Ovary (tissue), 7 donors: ENCODE measurements at regions not wholly inside any gene's neighbourhood (a gene's known extent, or its start where the extent isn't known, plus 50 kb on each side); places are given as distances from the start of the nearest gene placed in this dataset.

ENCODE experiments used
- DNase-seq, 5 donors: peaks; one replicate each; pipeline ENCODE4 v3.0.0-alpha.2; 2019 to 2020
- H3K27ac ChIP-seq, 2 donors: fragments of 200-600 bp; one replicate each; pipeline versions ENCODE4 v1.5.1 to v1.8.0; 2019 to 2022
- H3K27me3 ChIP-seq: fragments of 200-600 bp; one replicate; pipeline ENCODE4 v1.8.0; 2022
- H3K36me3 ChIP-seq: fragments of 200-600 bp; sonication (generic); one replicate; pipeline ENCODE4 v1.5.1; 2019
- H3K4me1 ChIP-seq: one replicate; pipeline ENCODE4 v1.8.1; 2013; ENCODE audit warnings: mild to moderate bottlenecking, moderate library complexity; ENCODE audit not compliant: insufficient read depth
- H3K4me3 ChIP-seq: fragments of 200-600 bp; sonication (generic); one replicate; pipeline ENCODE4 v1.5.1; 2017
- H3K9me3 ChIP-seq, 2 donors: fragments of 200-600 bp in 1 of 2; sonication (generic) in 1 of 2; one replicate each; pipeline versions ENCODE4 v1.5.1 to v1.8.1; 2013 to 2019; ENCODE audit warnings: mild to moderate bottlenecking in 1 of 2, moderate library complexity in 1 of 2
- EP300 ChIP-seq: sonication (generic); formaldehyde crosslinking; IDR thresholded peaks from one replicate; pipeline ENCODE4 v1.6.1; 2017; ENCODE audit warnings: antibody characterized with exemption
- POLR2A ChIP-seq: fragments of 450-650 bp; IDR thresholded peaks from one replicate; pipeline ENCODE4 v1.6.1; 2017; ENCODE audit warnings: antibody characterized with exemption, mild to moderate bottlenecking, moderate library complexity
- WGBS, 3 donors: extraction: QIAGEN DNeasy Blood & Tissue Kit in 1 of 3; methylation state at CpG; one replicate each; pipeline versions ENCODE4 v1.1.5 to v1.1.7; 2013 to 2017; 5-methylcytosine and 5-hydroxymethylcytosine counted together
- intact Hi-C, 4 donors: fragments of 100-400 bp; cut with DNase I; formaldehyde crosslinking; loops; one replicate each; pipeline versions ENCODE4 v1.11.0 to v1.15.1; 2022 to 2023
- TF ChIP-seq, protein P1 (sequence below), 3 donors: fragments of 450-650 bp in 2 of 3; fragments of 200-600 bp in 1 of 3; IDR thresholded peaks; one replicate each; pipeline versions ENCODE4 v1.5.1 to v1.8.0; 2016 to 2022; ENCODE audit warnings: antibody characterized with exemption in 3 of 3, mild to moderate bottlenecking in 1 of 3
- donor health status: DM: no; HTN: no; CAD: no; lungs with moderate emphysema.
- donor health status: DM: no; HTN: no; CAD: no.
- donor health status: Bipolar disorder and iron deficiency.
- donor health status: DM: no; HTN: no; CAD: no.
- donor health status: DM: yes; HTN: yes; CAD: no.

DNA sequence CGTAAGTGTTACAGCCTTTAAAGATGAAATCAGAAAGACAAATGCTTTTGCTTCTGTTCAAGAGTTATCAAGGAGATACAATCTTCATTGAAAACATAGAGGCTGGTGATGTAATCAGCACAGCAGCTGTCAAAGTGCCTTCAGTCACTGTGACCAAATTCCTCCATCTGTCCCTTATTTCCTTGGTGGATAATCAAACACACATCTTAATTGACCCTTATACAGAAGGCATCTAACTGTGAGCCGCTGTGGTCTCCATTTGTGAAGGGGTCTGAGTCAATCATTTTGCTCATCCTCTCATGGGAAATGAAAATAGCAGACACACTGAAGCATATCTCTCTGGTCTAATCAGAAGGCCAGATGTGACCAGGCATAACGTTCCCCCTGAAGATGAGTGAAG lies 130.1 kb upstream of the TLR4 start:
- intact Hi-C loops: no loop called here
- 71 to 76% (median 73%) methylated on average over 3 of the region's 3 CpGs for WGBS, 3 donors
- TF ChIP-seq POLR2A (no peak), EP300 (no peak)
- TF ChIP-seq, protein P1, sequence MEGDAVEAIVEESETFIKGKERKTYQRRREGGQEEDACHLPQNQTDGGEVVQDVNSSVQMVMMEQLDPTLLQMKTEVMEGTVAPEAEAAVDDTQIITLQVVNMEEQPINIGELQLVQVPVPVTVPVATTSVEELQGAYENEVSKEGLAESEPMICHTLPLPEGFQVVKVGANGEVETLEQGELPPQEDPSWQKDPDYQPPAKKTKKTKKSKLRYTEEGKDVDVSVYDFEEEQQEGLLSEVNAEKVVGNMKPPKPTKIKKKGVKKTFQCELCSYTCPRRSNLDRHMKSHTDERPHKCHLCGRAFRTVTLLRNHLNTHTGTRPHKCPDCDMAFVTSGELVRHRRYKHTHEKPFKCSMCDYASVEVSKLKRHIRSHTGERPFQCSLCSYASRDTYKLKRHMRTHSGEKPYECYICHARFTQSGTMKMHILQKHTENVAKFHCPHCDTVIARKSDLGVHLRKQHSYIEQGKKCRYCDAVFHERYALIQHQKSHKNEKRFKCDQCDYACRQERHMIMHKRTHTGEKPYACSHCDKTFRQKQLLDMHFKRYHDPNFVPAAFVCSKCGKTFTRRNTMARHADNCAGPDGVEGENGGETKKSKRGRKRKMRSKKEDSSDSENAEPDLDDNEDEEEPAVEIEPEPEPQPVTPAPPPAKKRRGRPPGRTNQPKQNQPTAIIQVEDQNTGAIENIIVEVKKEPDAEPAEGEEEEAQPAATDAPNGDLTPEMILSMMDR (IDR thresholded peaks at IDR 0.05): no peak
- Histone ChIP-seq H3K9me3 (no peaks in the 10 kb centered on the region), H3K4me3 (no peak overlapping the region), H3K36me3 (no peaks in the 10 kb centered on the region), H3K27ac (no peak overlapping the region), H3K4me1 (no peaks in the 10 kb centered on the region), H3K27me3 (no peaks in the 10 kb centered on the region)
- no peak for DNase-seq

DNA sequence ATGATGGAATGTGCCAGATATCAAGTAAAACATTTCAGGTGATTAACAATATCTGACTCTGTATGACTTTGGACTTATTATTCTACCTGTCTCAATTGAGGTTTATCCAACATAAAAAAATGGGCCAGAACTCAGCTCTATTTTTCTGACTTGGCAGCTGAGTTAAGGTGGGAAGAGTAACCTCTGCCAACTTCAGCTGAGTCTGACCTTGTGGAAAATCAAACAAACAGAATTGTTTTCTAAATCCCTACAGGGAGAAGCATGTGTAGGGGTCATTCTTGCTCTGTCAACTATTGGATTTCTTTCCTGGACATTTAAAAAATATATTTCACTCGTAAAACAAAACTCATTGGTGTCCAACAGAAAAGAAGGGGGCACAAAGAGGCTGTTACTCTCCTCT lies 139.4 kb upstream of the TLR4 start:
- H3K9me3 ChIP-seq: no peaks in the 10 kb centered on the region
- H3K27ac ChIP-seq: no peak overlapping the region
- intact Hi-C loops: no loop called here
- no peaks in the 10 kb centered on the region for H3K27me3 ChIP-seq
- no peak for DNase-seq
- H3K4me1 ChIP-seq: no peaks in the 10 kb centered on the region
- 0 to 13% (median 2%) methylated on average over 1 of the region's 1 CpG for WGBS, 3 donors
- no peak overlapping the region for H3K4me3 ChIP-seq
- TF ChIP-seq EP300 (no peak), POLR2A (no peak)
- TF ChIP-seq, protein P1 (IDR thresholded peaks at IDR 0.05): no peak
- H3K36me3 ChIP-seq: no peaks in the 10 kb centered on the region

DNA sequence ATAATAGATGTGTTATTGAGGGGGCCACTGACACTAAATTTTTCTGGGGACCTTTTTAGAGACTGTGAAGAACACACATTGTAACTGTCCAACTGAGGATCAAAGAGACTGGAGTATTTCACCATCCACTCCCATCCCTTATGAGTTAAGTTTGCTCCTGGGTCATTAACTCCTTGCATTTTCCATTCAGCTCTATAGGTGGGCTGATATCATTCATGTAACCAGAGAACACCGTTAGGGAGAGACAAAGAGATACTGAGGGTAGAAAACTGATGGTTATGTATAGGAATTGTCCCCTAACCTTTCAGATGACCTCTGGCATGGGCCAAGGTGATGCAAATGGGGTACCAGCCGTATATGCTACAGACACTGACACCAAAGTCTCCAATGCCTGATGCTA lies 142.4 kb upstream of the TLR4 start:
- intact Hi-C loops: no loop called here
- WGBS, 3 donors: 52 to 54% (median 52%) methylated on average over 2 of the region's 2 CpGs

DNA sequence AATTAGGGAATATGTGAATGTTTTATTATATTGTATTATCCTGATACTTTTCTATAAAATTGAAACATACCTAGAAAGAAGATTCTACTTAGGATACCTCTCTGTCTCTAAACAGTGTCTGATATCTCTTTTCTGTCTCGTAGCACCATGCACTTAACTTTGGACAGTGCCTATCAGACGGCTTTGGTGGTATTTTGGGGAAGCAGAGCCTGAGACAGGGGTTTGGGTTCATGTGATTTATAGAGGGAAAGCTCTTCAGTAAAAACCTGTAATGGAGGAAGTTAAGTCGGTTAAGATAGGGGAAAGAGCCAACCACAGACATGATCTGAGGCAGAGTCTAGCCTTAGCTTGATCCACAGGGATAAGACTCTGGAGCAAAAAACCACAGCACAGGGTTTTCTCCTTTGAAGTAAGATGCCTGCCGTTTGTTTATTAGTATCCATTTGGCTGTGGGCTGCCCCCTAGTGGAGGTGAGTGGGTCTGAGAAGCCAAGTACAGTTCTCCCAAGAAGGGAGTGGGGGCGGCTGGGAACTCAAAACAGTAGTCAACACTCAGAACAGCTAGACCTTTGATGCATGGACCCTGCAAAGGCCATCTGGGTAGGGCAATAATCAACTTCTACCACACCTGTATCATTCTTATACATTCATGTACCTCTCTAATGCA lies 141.2 kb upstream of the ASTN2 start:
- Histone ChIP-seq H3K36me3 (no peaks in the 10 kb centered on the region), H3K27me3 (no peaks in the 10 kb centered on the region), H3K9me3 (no peaks in the 10 kb centered on the region), H3K4me3 (no peak overlapping the region), H3K4me1 (no peaks in the 10 kb centered on the region), H3K27ac (no peak overlapping the region)
- TF ChIP-seq, protein P1 (IDR thresholded peaks at IDR 0.05): no peak
- TF ChIP-seq EP300 (no peak), POLR2A (no peak)
- no peak for DNase-seq
- WGBS, 3 donors: 68 to 78% (median 72%) methylated on average over 5 of the region's 5 CpGs
- intact Hi-C loops: no loop called here

More for the DNA sequence above, 142.4 kb upstream of the TLR4 start:
- H3K27me3 ChIP-seq: no peaks in the 10 kb centered on the region
- no peaks in the 10 kb centered on the region for H3K36me3 ChIP-seq
- DNase-seq: no peak
- no peak overlapping the region for H3K27ac ChIP-seq
- H3K9me3 ChIP-seq: no peaks in the 10 kb centered on the region
- TF ChIP-seq POLR2A: no peak
- TF ChIP-seq, protein P1 (IDR thresholded peaks at IDR 0.05): no peak
- TF ChIP-seq EP300: no peak
- H3K4me3 ChIP-seq: no peak overlapping the region
- no peaks in the 10 kb centered on the region for H3K4me1 ChIP-seq
